Heart left ventricle (tissue), 13 donors: ENCODE measurements at regions not wholly inside any gene's neighbourhood (a gene's known extent, or its start where the extent isn't known, plus 50 kb on each side); places are given as distances from the start of the nearest gene placed in this dataset.

ENCODE experiments used
- CTCF ChIP-seq, 12 donors: fragments of 200-600 bp; sonication (generic) in 4 of 12; IDR thresholded peaks; one replicate each; pipeline versions ENCODE4 v1.5.0 to v1.8.0; 2018 to 2022; ENCODE audit warnings: antibody characterized with exemption in 12 of 12, mild to moderate bottlenecking in 5 of 12
- POLR2A ChIP-seq, 2 donors: fragments of 450-650 bp; IDR thresholded peaks; one replicate each; pipeline ENCODE4 v1.6.1; 2017; ENCODE audit warnings: antibody characterized with exemption in 2 of 2, mild to moderate bottlenecking in 2 of 2, moderate library complexity in 2 of 2
- donor health status: ischemic (EF 13 %, LVEDD 7.1; RV severe dilation, severe dysfunction).
- donor health status: DM: no; HTN: yes; CAD: no.
- donor health status: DM: no; HTN: no; CAD: no.
- donor health status: ischemic (EF 25% LVEDD 6.9; RV normal size, moderate dysfunction).
- donor health status: ischemic (EF 25% LVEDD 5.7; RV mildly dilated, moderate dysfunction).
- donor health status: ischemic (EF 35%, LVEDD 5.7; RV mildly dilated, moderate dysfunction).
- donor health status: nonischemic (EF 11% LVEDD 7.7; RV severe dilation, severe dysfunction).
- donor health status: DM: yes; HTN: yes; CAD: no.
- donor health status: PGD.
- donor health status: ischemic (EF 29% LVEDD 5.4; RV normal size, mild dysfunction).
- donor health status: nonischemic (EF 23%, LVEDD 6.1; RV moderate dilation, normal function).

GRCh38 chr7:70856901-70857630 is 274.9 kb upstream of the GALNT17 start:
- TF ChIP-seq CTCF (IDR thresholded peaks at IDR 0.05), result peak; percentile 77 to 97 (median 91)
- no peak for TF ChIP-seq POLR2A (IDR thresholded peaks at IDR 0.05)
